ENCODE measurements at regions not wholly inside any gene's neighbourhood (a gene's known extent, or its start where the extent isn't known, plus 50 kb on each side); places are given as distances from the start of the nearest gene placed in this dataset.

GRCh38 chr2:235377176-235377575 lies 116.7 kb upstream of the AGAP1 start:
- Histone ChIP-seq H3K27ac (ENCODE audit: extremely low read depth, low read depth, low read length) (no peak overlapping the region), H3K36me3 (ENCODE audit: control insufficient read depth in 2 of 2, insufficient read depth in 1 of 2, low read length in 2 of 2) (no peaks in the 10 kb centered on the region), H3K4me1 (ENCODE audit: control insufficient read depth, insufficient read depth, low read length) (no peaks in the 10 kb centered on the region), H3K9me3 (ENCODE audit: control insufficient read depth, insufficient read depth, low read depth, low read length) (no peaks in the 10 kb centered on the region), H3K4me3 (ENCODE audit: low read depth, low read length) (no peak overlapping the region)
- CTCF ChIA-PET, result interaction anchor here (0.6 to 1.2 kb wide), 2 partner anchors 11 to 241 kb away, joined by 3 to 4 read pairs; no protein-coding TSS in a partner anchor
- POLR2A ChIA-PET, result no interaction called here
- TF ChIP-seq ZSCAN5A (tag by site-specific recombination; IDR thresholded peaks at IDR 0.05), result no peak
- no peak for TF ChIP-seq ZNF423 (tag by site-specific recombination; IDR thresholded peaks at IDR 0.05)
- no peak for TF ChIP-seq REST (tag by site-specific recombination; IDR thresholded peaks at IDR 0.05)
- TF ChIP-seq ZNF645 (tag by site-specific recombination; IDR thresholded peaks at IDR 0.05), result no peak
- TF ChIP-seq ZNF362 (tag by site-specific recombination; IDR thresholded peaks at IDR 0.05), result no peak
- no peak for TF ChIP-seq ZNF624 (tag by site-specific recombination; IDR thresholded peaks at IDR 0.05)
- no peak for TF ChIP-seq ZNF664 (tag by site-specific recombination; IDR thresholded peaks at IDR 0.05)
- TF ChIP-seq HIC1 (tag by site-specific recombination; IDR thresholded peaks at IDR 0.05), result no peak
- TF ChIP-seq AEBP2 (tag by site-specific recombination; IDR thresholded peaks at IDR 0.05; ENCODE audit: borderline replicate concordance), result no peak
- no peak for TF ChIP-seq SP7 (tag by site-specific recombination; IDR thresholded peaks at IDR 0.05)
- TF ChIP-seq ZNF175 (tag by site-specific recombination; IDR thresholded peaks at IDR 0.05), result no peak
- TF ChIP-seq PATZ1 (tag by site-specific recombination; IDR thresholded peaks at IDR 0.05), result no peak
- no peak for TF ChIP-seq ZNF629 (tag by site-specific recombination; IDR thresholded peaks at IDR 0.05)
- TF ChIP-seq ZBTB11 (tag by site-specific recombination; conservative IDR thresholded peaks at IDR 0.05; ENCODE audit: low read depth), result no peak

Data from HEK293 (cell line).